HG03159 (cell line): ENCODE measurements at regions not wholly inside any gene's neighbourhood (a gene's known extent, or its start where the extent isn't known, plus 50 kb on each side); places are given as distances from the start of the nearest gene placed in this dataset.
"Not testable (repeated sequence)": the region's sequence is repeated elsewhere in the genome, so short reads cannot be mapped to it uniquely, and the experiment has no call there.

Experiments used
- ATAC-seq: cut with Tn5 transposase; IDR thresholded peaks from one replicate; pipeline ENCODE4 v1.9.1; 2021; ENCODE audit warnings: mild to moderate bottlenecking, moderate library complexity; ENCODE audit not compliant: unreplicated experiment

DNA sequence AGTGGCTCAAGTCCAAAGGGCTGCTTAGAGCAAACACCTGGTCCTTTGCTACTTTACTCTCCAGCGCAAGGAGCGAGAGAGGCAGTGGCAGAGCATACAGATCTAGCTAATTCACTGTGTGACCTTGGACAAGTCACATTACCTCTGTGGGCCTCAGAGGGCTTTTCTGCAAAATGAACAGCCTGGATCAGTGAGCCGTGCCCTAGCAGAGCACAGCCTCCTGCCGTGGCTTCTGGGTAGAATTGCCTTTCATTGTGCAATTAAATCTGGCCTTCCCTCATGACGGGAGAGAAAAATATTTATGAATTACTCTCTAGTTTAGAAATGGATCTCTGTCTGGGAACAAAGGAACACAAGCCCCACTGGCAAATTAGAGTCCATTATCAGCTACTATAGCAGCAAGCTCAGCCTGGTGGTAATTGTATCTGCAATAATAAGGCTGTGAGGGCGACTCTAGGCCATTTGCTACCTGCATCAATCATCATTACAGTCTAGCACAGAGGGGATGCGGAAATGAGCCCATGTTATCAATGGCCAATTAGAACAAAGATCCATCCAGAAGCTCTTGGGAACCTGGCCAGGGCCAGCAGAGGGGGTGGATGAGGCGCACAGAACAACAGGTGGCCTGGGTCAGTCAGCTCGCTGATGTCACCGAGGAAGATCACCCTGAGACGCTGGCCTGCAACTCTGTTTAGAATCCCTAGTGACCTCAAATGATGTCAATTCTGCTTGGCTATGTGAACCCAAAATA, 114.2 kb upstream of the LY86 start:
- ATAC-seq: no peak

DNA sequence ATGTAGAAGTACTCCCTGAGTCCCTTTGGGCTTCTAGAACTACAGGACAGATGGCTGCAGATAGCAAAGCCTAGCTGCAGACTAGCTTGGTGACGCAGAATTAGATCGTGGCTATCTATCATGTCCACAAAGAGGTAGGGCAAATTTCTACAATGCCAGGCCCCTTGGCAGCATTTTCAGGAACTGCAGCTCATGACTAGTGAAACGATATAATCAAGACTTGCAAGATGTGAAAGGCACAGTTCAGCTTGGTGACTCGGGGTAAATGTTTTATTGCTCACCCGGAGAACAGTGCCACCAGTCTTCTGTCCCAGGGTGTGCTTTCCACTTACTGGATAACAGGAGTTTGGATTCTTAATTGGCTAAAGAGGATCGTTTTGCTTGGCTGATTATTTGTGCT, 108.7 kb upstream of the LY86 start:
- ATAC-seq: no peak

DNA sequence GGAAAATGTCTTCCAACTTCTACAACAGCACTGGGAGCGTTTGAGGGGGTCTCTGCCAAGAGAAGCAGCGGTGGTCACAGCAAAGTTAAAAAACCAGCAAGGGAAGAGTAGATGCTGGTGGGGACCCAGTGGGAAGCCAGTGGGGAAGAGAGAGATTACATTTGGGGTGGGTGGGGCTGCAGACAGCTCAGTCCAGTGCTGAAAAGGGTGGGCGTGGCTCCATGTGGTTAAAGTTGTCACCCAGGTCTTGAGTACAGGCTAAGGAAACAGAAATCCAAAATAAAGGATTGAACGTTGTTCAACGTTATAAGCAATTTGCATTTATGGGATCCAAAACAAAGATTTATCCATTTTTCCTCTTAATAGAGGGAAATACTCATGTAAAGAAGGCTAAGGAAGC, 106.3 kb upstream of the LY86 start:
- ATAC-seq: no peak

DNA sequence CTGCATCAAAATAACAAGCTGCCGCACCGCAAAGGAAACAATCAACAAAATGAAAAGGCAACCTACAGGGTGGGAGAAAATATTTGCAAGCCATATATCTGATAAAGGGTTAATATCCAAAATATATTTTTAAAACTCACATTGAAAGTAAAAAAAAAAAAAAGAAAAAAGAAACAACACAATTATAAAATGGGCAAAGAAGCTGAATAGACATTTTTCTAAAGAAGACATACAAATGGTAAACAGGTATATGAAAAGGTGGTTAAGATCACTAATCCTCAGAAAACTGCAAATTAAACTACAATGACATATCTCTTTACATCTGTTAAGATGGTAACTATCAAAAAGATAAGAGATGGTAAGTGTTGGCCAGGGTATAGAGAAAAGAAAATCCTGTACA, 105.4 kb upstream of the LY86 start:
- ATAC-seq: no peak

DNA sequence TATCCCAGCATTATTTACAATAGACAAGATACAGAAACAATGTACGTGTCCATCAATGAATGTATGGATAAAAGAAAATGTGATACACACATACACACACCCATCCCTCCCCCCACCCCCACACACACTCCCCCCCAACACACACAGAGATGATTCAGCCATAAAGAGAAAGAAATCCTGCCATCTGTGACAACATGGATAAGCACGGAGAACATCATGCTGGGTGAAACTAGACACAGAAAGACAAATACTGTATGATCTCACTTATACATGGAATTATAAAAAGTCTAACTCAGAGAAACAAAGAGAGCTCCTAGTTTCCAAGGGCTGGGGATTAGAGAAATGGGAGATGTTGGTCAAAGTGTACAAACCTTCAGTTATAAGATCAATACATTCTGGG, 104.8 kb upstream of the LY86 start:
- ATAC-seq: no peak

DNA sequence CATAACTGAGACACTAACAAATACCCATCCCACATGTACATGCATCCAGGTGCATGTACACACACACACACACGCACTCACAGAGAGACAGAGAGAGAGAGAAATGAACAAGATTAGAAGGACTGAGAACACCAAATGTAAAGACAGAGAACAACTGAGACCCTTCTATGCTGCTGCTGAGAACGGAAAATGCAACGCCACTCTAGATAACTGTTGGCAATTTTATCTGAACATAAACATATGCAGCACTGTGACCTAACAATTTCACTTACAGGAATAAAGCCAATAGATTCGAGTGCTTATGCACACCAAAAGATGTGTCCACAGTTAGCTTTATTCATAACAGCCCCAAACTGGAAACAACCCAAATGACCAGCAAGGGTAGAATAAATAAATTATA, 103.8 kb upstream of the LY86 start:
- no peak for ATAC-seq

DNA sequence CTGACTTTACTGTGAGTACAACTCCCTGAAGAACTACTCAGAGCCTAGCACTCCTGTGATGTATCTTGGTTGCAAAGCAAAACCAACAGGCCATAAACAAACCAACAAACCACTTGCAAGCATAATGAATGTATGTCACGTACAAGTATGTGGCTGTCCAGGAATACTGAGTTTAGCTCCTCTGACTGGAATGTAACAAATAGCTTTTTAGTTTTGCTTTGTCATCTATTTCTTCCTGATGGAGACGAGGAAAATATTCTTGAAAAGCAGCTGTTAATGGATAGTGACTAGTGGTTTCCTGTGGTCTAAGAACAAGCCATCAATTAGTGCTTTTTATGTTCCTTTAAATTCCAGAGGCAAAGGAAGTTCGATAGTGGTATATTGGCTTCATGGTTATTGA, 101.9 kb upstream of the LY86 start:
- no peak for ATAC-seq

DNA sequence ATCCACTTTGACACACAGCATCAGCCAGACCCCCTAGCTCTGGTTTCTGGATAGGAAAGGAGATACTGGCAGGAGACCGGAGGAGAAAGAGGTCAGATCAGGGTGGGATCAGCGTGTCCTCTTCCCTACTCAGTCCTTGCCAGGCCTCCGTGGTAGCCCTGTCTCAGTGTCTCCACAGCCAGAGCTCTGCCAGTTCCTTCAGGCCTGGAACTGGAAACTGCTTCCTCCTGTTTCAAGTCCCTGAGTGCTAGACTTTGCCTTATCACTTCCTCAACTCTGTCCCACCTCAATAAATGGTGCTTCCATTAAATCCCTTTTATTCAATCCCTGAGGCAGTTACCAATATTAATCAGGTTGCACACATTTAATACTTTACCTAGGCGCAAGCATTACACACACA, 96.8 kb upstream of the LY86 start:
- ATAC-seq: no peak

DNA sequence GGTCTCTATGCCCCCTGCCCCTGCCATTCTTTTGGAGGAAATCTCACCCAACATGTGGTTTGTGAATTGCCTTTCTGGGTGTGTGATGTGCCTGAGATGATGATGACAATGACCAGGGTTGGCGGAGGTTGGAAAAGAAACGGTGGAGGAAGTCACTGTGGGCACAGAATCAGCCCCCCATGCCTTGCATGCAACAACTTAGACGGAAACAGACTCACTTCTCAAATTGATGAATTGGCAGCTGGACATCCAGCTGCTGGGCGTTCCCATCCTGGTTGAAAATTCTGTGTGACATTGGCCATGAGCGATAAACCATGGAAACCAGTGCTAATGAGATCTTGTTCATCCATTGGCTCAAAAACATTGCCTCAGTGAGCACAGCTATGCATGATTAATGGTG, 95.8 kb upstream of the LY86 start:
- ATAC-seq: no peak

DNA sequence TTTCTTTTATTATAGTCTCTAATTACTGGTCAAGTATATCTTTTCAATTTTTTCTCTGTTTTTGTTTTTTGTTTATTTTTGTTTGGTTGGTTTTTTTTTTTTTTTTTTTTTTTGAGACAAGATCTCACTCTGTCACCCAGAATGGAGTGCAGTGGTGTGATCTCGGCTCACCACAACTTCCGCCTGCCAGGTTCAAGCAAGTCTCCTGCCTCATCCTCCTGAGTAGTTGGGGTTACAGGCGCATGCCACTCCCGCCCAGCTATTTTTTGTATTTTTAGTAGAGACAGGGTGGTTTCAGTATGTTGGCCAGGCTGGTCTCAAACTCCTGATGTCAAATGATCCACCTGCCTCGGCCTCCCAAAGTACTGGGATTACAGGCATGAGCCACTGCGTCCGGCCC, 94.4 kb upstream of the LY86 start:
- ATAC-seq: not testable (repeated sequence)

DNA sequence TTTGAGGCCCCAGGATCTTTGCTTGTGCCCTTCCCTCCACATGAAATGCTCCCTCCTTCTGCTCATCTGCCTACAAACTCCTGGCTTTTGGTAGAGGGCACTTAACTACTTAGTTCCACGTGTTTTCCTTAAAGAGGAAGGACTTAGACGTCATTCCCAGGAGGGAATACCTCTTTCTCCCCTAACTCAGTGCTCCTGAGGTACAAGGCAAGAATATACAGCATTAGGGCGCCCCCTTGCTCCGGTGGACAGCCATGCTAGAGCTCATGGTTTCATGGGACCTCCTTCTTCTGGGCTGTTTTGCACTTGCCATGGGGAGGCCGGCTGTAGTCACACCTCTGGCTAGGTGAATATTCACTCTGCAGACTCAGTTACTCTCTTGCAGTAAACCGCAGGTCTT, 93.8 kb upstream of the LY86 start:
- no peak for ATAC-seq

DNA sequence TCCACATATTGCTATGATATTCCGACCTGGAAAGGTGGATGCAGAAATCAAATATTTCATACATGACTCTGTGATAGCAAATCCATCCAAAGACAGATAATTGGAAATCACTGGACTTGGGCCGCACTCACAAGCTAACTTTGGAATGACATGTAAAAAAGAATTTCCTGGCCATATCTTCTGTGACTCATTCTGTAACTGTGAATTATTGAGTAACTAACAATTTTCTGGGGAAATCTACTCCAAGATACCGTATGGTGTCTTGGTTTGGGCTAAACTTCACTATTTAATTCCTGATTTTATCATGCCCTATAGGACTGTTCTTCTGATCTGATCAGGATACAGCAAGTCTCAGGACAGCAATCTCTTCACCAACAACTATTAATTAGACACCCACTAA, 92.7 kb upstream of the LY86 start:
- ATAC-seq: no peak

DNA sequence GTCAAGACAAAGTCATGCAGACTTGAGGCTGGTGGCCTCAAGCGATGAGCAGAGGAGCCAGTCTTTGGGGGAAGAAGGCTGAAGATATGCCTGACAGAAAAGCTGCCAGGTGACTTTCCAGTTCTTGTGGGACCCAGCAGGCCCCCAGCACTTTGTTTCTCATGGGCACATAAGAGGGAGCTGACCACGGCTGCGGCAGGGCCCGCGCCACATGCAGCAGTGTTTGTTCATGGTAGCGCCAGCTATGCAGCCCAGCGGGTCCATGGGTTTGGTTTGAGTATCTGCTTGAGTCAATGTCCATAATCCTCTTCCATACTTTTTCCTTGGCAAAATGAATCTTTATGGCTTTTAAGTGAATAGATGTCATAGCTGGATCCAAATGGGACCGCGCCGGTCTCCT, 91.0 kb upstream of the LY86 start:
- ATAC-seq: no peak

DNA sequence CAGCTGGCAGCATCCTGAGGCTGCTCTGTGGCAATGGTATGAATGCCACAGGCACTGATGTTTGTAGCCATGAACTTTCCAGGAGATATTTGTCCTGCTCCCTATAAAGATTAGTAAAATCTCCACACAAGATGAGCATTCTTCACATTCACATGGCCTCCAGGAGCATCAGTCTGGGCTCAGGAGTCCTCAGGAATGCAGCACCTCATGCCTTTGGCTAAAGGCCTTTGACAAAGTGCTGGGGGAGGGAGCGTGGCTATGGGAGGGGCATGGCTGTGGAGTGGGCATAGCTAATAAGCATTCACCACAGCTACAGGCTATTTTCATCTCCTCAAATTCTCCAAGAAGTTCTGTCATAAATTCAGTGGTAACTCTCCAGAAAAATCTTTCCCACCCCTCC, 90.5 kb upstream of the LY86 start:
- no peak for ATAC-seq

DNA sequence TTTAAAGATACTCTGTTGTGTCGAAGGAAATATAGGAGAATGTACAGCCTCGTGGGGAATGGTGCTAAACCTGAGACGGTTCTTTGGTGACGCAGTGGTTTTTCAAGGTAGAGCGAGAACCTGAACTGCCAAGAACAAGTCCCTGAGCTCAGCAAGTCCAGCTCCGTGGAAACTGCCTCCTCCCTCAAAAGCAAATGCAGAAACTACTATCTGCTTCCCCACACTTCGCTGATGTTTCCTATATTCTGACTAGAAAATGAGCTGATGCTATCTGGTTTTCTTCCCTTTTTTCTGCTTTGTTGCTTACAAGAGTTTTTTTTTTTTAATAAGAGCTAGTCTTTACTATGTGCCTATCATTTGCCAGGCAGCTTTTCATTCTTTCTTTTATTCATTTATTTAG, 85.3 kb upstream of the LY86 start:
- ATAC-seq: no peak

DNA sequence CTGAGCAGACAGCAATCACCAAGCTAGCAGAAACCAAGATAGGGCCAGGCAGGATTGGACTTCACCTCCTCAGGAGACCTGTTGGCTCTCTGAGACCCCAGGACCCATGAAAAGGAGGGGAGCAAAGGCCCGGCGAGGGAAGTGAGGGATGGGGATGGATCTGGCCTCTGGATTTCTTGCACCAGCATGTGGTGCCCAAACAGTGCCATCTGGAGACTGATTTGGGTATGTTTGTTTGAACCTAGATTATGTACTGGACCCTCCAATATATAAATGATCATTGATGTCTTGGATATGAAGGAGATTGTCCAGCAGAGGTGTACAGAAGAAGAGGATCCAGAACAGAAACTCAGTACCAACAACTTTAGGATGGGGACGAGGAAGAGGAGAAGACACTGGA, 83.4 kb upstream of the LY86 start:
- no peak for ATAC-seq

DNA sequence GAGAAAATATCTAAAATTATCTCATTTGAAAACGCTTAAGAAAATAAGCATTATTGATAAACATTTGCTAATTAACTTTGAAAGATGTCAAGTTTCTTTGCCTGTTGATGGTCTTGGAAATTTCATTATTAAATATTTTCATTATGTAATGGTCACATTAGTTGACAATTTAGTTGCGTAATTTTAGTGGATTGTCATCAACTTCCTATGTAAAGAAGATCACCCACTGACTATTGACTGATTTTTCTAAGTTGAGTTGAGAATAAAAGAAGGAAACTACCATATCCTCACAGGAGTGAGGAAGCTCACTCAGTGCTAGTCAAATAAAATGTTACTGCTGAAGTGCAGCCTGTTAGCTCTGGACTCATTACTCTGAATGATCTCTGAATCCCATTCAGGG, 79.9 kb upstream of the LY86 start:
- ATAC-seq: no peak

DNA sequence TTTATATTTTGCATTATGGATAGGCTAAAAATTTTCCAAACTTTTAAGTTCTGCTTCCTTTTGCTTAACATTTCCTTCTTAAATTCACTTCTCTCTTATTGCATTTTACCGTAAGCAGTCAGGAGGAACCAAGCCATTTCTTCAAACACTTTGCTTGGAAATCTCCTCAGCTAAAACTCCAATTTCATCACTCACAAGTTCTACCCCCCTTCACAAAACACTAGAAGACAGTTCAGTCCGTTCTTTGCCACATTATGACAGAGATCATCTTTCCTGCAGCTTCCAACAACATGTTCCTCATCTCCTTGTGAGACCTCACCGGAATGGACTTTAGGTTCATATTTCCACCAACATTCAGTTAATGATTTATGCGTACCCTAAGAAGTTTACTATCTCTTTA, 79.2 kb upstream of the LY86 start:
- no peak for ATAC-seq

DNA sequence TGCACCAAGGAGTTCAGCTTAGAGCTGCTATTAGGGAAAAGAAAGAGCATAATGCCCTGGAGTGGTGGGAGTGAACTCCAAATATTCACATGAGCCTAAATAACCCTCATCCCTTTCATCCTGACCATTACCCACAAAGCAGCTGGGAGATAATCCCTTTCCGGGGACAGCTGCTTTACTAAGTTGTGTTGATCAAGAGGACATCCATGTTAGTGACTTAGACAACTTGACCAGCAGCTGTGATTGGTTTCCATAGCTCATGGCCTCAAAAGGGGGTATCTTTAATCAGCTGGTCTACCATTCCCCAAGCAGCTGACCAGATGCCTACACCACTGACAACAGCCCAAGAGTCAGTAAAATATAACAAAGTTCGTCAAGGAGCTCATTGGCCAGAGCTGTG, 75.8 kb upstream of the LY86 start:
- no peak for ATAC-seq

DNA sequence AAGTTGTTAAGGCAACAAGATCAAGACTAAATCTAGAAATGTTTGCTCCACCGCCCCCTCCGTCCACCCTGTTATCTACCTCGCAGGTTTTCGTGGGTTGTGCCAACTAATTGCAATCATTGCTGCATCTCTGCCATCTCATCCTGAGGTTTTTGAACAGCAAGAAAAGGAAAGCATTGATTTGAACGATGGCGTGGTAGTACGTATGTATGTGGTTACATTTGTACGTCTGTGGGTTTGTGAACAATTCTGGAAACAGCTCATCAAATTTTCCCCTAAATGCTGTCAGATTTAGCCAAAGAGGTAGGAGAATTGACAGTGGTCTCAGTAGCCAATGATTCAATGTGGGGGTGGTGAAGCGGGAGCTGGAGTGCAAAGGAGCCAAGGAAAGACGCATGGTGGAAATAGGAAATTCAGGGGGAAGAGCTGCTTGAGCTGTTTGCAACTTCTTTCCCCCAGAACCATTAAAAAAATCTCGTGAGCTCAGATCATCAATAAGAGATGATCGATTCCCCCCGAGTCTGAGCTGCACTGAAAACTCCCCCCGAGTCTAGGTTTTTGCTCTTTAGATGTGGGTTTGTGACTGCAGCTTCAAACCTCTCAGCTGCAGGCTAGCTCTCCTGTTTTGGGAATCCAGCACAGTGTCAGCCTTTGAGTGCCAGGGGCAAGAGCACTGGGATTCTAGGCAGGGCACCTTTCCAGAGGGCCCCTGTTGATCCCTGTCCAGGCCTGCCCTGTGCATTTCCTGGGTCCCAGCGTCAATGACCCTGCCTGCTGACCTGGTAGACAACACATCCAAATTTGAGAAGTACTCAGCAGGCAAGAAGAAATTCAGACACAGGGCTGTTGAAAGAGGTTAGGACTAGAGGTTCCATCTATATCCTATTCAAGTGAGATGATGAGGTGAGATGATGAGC, 72.6 kb upstream of the LY86 start:
- ATAC-seq: no peak

DNA sequence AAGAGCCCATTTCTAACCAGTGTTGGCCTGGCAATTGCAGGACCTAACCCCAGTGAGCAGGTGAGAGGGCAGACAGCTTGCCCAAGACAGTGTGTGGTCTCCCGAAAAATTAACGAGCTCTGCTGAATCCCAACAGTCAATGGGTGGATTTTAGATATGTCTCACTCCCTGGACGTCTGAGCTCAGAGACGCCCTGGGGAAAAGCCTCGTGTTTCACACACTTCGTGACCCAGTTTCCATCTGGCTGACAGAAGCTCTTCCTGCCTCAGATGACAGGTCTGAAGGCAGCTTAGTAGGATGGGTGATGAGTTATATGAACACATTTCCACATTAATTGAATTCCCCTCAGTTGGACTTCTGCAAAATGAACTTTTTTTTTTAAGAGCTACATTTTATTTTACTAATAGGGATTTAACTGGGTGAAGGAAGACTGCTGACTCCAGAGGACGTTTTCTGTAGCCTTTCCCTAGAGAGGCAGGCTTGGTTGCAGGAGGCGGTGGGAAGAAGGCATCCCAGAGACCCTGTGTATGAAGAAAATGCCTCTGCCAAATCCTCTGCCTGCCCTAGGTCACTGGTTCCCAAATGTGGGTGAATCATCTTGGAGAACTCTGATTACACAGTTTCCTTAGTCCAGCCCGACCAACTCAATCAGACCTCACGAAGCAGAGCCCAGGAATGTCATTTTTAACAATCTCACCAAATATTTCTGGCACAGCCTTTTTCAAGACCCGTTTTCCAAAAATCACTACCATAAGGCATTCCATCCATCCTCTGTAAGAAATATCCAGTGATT, 71.7 kb upstream of the LY86 start:
- ATAC-seq: no peak
